GM23248 (cell line): ENCODE measurements at regions not wholly inside any gene's neighbourhood (a gene's known extent, or its start where the extent isn't known, plus 50 kb on each side); places are given as distances from the start of the nearest gene placed in this dataset.

Experiments used
- DNase-seq: peaks from one replicate; pipeline ENCODE4 v3.0.0-alpha.2; 2015
- H2AFZ ChIP-seq: fragments of 200-600 bp; sonication (generic); 2 replicates; pipeline ENCODE4 v1.6.1; 2016; ENCODE audit warnings: antibody characterized with exemption
- H3F3A ChIP-seq: fragments of 200-600 bp; sonication (generic); 2 replicates; pipeline ENCODE4 v1.6.1; 2016; ENCODE audit warnings: mild to moderate bottlenecking, antibody characterized with exemption, mixed run types; ENCODE audit not compliant: insufficient read depth
- H3K27ac ChIP-seq: fragments of 200-600 bp; sonication (generic); 2 replicates; pipeline ENCODE4 v1.5.1; 2016; ENCODE audit warnings: mild to moderate bottlenecking
- H3K27me3 ChIP-seq: fragments of 200-600 bp; sonication (generic); replicated peaks from 2 replicates; pipeline ENCODE4 v1.6.1; 2016; ENCODE audit warnings: mild to moderate bottlenecking; ENCODE audit not compliant: insufficient read depth
- H3K36me3 ChIP-seq: fragments of 200-600 bp; sonication (generic); 2 replicates; pipeline ENCODE4 v1.6.1; 2016; ENCODE audit warnings: low read depth, mild to moderate bottlenecking
- H3K4me1 ChIP-seq: fragments of 200-600 bp; sonication (generic); 2 replicates; pipeline ENCODE4 v1.6.1; 2016; ENCODE audit warnings: mild to moderate bottlenecking; ENCODE audit not compliant: insufficient read depth
- H3K4me2 ChIP-seq: fragments of 200-600 bp; sonication (generic); one replicate; pipeline ENCODE4 v1.6.1; 2016; ENCODE audit warnings: mild to moderate bottlenecking; ENCODE audit not compliant: unreplicated experiment
- H3K4me3 ChIP-seq: fragments of 200-600 bp; sonication (generic); 2 replicates; pipeline ENCODE4 v1.5.1; 2016; ENCODE audit warnings: mild to moderate bottlenecking
- H3K79me2 ChIP-seq: fragments of 200-600 bp; sonication (generic); 2 replicates; pipeline ENCODE4 v1.6.1; 2016; ENCODE audit warnings: mild to moderate bottlenecking; ENCODE audit not compliant: insufficient read depth
- H3K9ac ChIP-seq: fragments of 200-600 bp; sonication (generic); 2 replicates; pipeline ENCODE4 v1.6.1; 2016; ENCODE audit warnings: mild to moderate bottlenecking
- H3K9me2 ChIP-seq: fragments of 200-600 bp; sonication (generic); 2 replicates; pipeline ENCODE4 v1.6.1; 2016; ENCODE audit warnings: mixed run types, mild to moderate bottlenecking, moderate library complexity; ENCODE audit not compliant: insufficient read depth
- H3K9me3 ChIP-seq: fragments of 200-600 bp; sonication (generic); one replicate; pipeline ENCODE4 v1.6.1; 2017; ENCODE audit warnings: low read depth
- H4K20me1 ChIP-seq: fragments of 200-600 bp; sonication (generic); 2 replicates; pipeline ENCODE4 v1.6.0; 2016; ENCODE audit not compliant: insufficient read depth
- EZH2 ChIP-seq: fragments of 200-600 bp; sonication (generic); IDR thresholded peaks from 2 replicates; pipeline ENCODE4 v1.6.1; 2018; ENCODE audit warnings: antibody characterized with exemption, mild to moderate bottlenecking; ENCODE audit not compliant: insufficient read depth, poor library complexity, severe bottlenecking
- EZH2phosphoT487 ChIP-seq: fragments of 200-600 bp; sonication (generic); IDR thresholded peaks from 2 replicates; pipeline ENCODE4 v1.6.1; 2018; ENCODE audit warnings: antibody characterized with exemption, moderate library complexity, mild to moderate bottlenecking, low read depth; ENCODE audit not compliant: insufficient read depth
- WGBS, 2 experiments: methylation state at CpG; one replicate each; pipeline ENCODE4 v1.1.6; 2015 to 2017; ENCODE audit warnings: low lambda C conversion rate in 2 of 2, low coverage in 1 of 2; ENCODE audit errors: missing lambda C conversion rate in 2 of 2; 5-methylcytosine and 5-hydroxymethylcytosine counted together
- in situ Hi-C: fragments of 300-500 bp; cut with MboI; formaldehyde crosslinking; loops from 2 replicates; pipeline ENCODE4 v1.15.0; 2020

GRCh38 chr15:69826819-69827175 lies 270.9 kb downstream of the TLE3 start:
- WGBS, 2 experiments = 92 to 95% methylated on average over 3 of the region's 3 CpGs
- no peak overlapping the region for H3K4me3 ChIP-seq
- H4K20me1 ChIP-seq = no peaks in the 10 kb centered on the region
- no peaks in the 10 kb centered on the region for H3K9me2 ChIP-seq
- H3K36me3 ChIP-seq = no peaks in the 10 kb centered on the region
- no peaks in the 10 kb centered on the region for H3K9me3 ChIP-seq
- H3K4me1 ChIP-seq = no peaks in the 10 kb centered on the region
- no peaks in the 10 kb centered on the region for H3K79me2 ChIP-seq
- no peak overlapping the region for H3K4me2 ChIP-seq
- TF ChIP-seq EZH2 = no peak
- no peak for TF ChIP-seq EZH2phosphoT487
- in situ Hi-C loops = no loop called here
- DNase-seq = no peak
- no peak overlapping the region for H3K9ac ChIP-seq
- peaks cover 48% of the 10 kb centered on the region for H3K27me3 ChIP-seq
- H2AFZ ChIP-seq = no peak overlapping the region
- no peak overlapping the region for H3K27ac ChIP-seq
- H3F3A ChIP-seq = no peaks in the 10 kb centered on the region

- Histone ChIP-seq H3K4me1 (no peaks in the 10 kb centered on the region), H3K4me2 (no peak overlapping the region), H3K36me3 (no peaks in the 10 kb centered on the region), H3K9me2 (no peaks in the 10 kb centered on the region), H3K9ac (no peak overlapping the region), H3K27ac (no peak overlapping the region), H3K9me3 (no peaks in the 10 kb centered on the region), H3F3A (no peaks in the 10 kb centered on the region), H3K27me3 (peaks cover 47% of the 10 kb centered on the region), H4K20me1 (no peaks in the 10 kb centered on the region), H3K79me2 (no peaks in the 10 kb centered on the region), H3K4me3 (no peak overlapping the region), H2AFZ (no peak overlapping the region)
- no peak for DNase-seq
- TF ChIP-seq EZH2phosphoT487 = no peak
- no peak for TF ChIP-seq EZH2
- in situ Hi-C loops = no loop called here
- WGBS, 2 experiments = 86 to 100% methylated on average over 1 of the region's 1 CpG
These were observed 270.0 kb downstream of the TLE3 start for GRCh38 chr15:69827751-69828150.

- peaks cover 48% of the 10 kb centered on the region for H3K27me3 ChIP-seq
- no peak overlapping the region for H3K27ac ChIP-seq
- no peaks in the 10 kb centered on the region for H3K9me3 ChIP-seq
- no peaks in the 10 kb centered on the region for H3F3A ChIP-seq
- TF ChIP-seq EZH2phosphoT487 = no peak
- no peak for TF ChIP-seq EZH2
- H3K9ac ChIP-seq = no peak overlapping the region
- no peak overlapping the region for H3K4me2 ChIP-seq
- H3K36me3 ChIP-seq = no peaks in the 10 kb centered on the region
- 65 to 69% methylated on average over 9 of the region's 9 CpGs for WGBS, 2 experiments
- H3K79me2 ChIP-seq = no peaks in the 10 kb centered on the region
- no peak for DNase-seq
- no peaks in the 10 kb centered on the region for H3K9me2 ChIP-seq
- in situ Hi-C loops = no loop called here
- no peaks in the 10 kb centered on the region for H3K4me1 ChIP-seq
- no peak overlapping the region for H3K4me3 ChIP-seq
- no peaks in the 10 kb centered on the region for H4K20me1 ChIP-seq
- no peak overlapping the region for H2AFZ ChIP-seq
These were observed 269.4 kb downstream of the TLE3 start for GRCh38 chr15:69828181-69828828.

- no peak overlapping the region for H2AFZ ChIP-seq
- in situ Hi-C loops = no loop called here
- no peak for DNase-seq
- no peaks in the 10 kb centered on the region for H3K4me1 ChIP-seq
- no peaks in the 10 kb centered on the region for H3K9me3 ChIP-seq
- no peaks in the 10 kb centered on the region for H3F3A ChIP-seq
- H3K4me3 ChIP-seq = no peak overlapping the region
- TF ChIP-seq EZH2phosphoT487 (no peak), EZH2 (no peak)
- H3K36me3 ChIP-seq = no peaks in the 10 kb centered on the region
- H3K9me2 ChIP-seq = no peaks in the 10 kb centered on the region
- H3K4me2 ChIP-seq = no peak overlapping the region
- WGBS, 2 experiments = 95 to 96% methylated on average over 3 of the region's 3 CpGs
- H4K20me1 ChIP-seq = no peaks in the 10 kb centered on the region
- no peak overlapping the region for H3K27ac ChIP-seq
- no peaks in the 10 kb centered on the region for H3K79me2 ChIP-seq
- peaks cover 61% of the 10 kb centered on the region for H3K27me3 ChIP-seq
- H3K9ac ChIP-seq = no peak overlapping the region
These were observed 267.7 kb downstream of the TLE3 start for GRCh38 chr15:69829974-69830373.

GRCh38 chr15:69830430-69830829 lies 267.3 kb downstream of the TLE3 start:
- in situ Hi-C loops = no loop called here

More at GRCh38 chr15:69830430-69830829, 267.3 kb downstream of the TLE3 start:
- Histone ChIP-seq H3K4me3 (no peak overlapping the region), H3K27me3 (peaks cover 60% of the 10 kb centered on the region), H3K9ac (no peak overlapping the region), H2AFZ (no peak overlapping the region), H3K4me1 (no peaks in the 10 kb centered on the region), H3K4me2 (no peak overlapping the region), H3K27ac (no peak overlapping the region), H3K36me3 (no peaks in the 10 kb centered on the region), H4K20me1 (no peaks in the 10 kb centered on the region), H3F3A (no peaks in the 10 kb centered on the region), H3K9me2 (no peaks in the 10 kb centered on the region), H3K9me3 (no peaks in the 10 kb centered on the region), H3K79me2 (no peaks in the 10 kb centered on the region)
- TF ChIP-seq EZH2phosphoT487 (no peak), EZH2 (no peak)
- WGBS, 2 experiments = 76 to 81% methylated on average over 4 of the region's 4 CpGs
- no peak for DNase-seq
